Caco-2 (cell line): ENCODE measurements at regions not wholly inside any gene's neighbourhood (a gene's known extent, or its start where the extent isn't known, plus 50 kb on each side); places are given as distances from the start of the nearest gene placed in this dataset.

Experiments
- BruUV-seq: library from RNA; stranded (reverse); fragments of 400-500 nt; replicated peaks from 2 replicates; lab custom pipeline; 2021; lab: Mats Ljungman, UMichigan
- CTCF ChIA-PET: fragments of 300-600 bp; sonication (Branson Sonifier 250); formaldehyde crosslinking; loops from one replicate; lab custom pipeline; 2022; ENCODE audit warnings: antibody characterized with exemption; lab: Charles Lee
- POLR2A ChIA-PET: fragments of 300-600 bp; sonication (Branson Sonifier 250); formaldehyde crosslinking; loops from one replicate; lab custom pipeline; 2022; ENCODE audit warnings: antibody characterized with exemption; lab: Charles Lee
- DNase-seq, 2 experiments: peaks; one replicate each; pipeline versions ENCODE4 v3.0.0 to v3.0.0-alpha.2; 2020 to 2022
- H3K27me3 ChIP-seq: replicated peaks from 2 replicates; pipeline ENCODE4 v1.6.0; 2011; ENCODE audit warnings: low read length; ENCODE audit not compliant: control insufficient read depth, insufficient read depth
- H3K36me3 ChIP-seq: 2 replicates; pipeline ENCODE4 v1.5.1; 2011; ENCODE audit warnings: low read length; ENCODE audit not compliant: control insufficient read depth, insufficient read depth
- H3K4me1 ChIP-seq: fragments of 250-450 bp; sonication (Bioruptor Pico); 2 replicates; pipeline ENCODE4 v1.5.1; 2020; ENCODE audit warnings: mild to moderate bottlenecking
- H3K4me3 ChIP-seq: 2 replicates; pipeline ENCODE4 v1.5.1; 2011; ENCODE audit warnings: low read depth, mild to moderate bottlenecking, control low read depth, low read length
- H3K9me3 ChIP-seq: fragments of 250-450 bp; sonication (Bioruptor Pico); 2 replicates; pipeline ENCODE4 v1.5.1; 2020; ENCODE audit warnings: mild to moderate bottlenecking, moderate library complexity
- H3K27ac Mint-ChIP-seq: one replicate; pipeline ENCODE4 v1.8.0; 2022; ENCODE audit warnings: mixed read lengths; ENCODE audit not compliant: unreplicated experiment
- H3K27me3 Mint-ChIP-seq: one replicate; pipeline ENCODE4 v1.8.0; 2022; ENCODE audit warnings: mixed read lengths; ENCODE audit not compliant: insufficient read depth, unreplicated experiment
- H3K36me3 Mint-ChIP-seq: one replicate; pipeline ENCODE4 v1.8.0; 2022; ENCODE audit warnings: mild to moderate bottlenecking, mixed read lengths; ENCODE audit not compliant: insufficient read depth, unreplicated experiment
- H3K4me1 Mint-ChIP-seq: one replicate; pipeline ENCODE4 v1.8.0; 2022; ENCODE audit warnings: low read depth, mixed read lengths; ENCODE audit not compliant: unreplicated experiment
- H3K4me3 Mint-ChIP-seq: one replicate; pipeline ENCODE4 v1.8.0; 2022; ENCODE audit warnings: mild to moderate bottlenecking, moderate library complexity, mixed read lengths; ENCODE audit not compliant: unreplicated experiment
- H3K9me3 Mint-ChIP-seq: one replicate; pipeline ENCODE4 v1.8.0; 2022; ENCODE audit warnings: mixed read lengths; ENCODE audit not compliant: unreplicated experiment
- intact Hi-C: fragments of 100-400 bp; cut with micrococcal nuclease; formaldehyde crosslinking; loops from one replicate; pipeline ENCODE4 v1.10.0; 2022; ENCODE audit not compliant: unreplicated experiment
- TF ChIP-seq, protein P1 (sequence below), 2 experiments: fragments of 200-600 bp in 1 of 2; IDR thresholded peaks; 1 replicate in 1 of 2; 2 replicates in 1 of 2; pipeline versions ENCODE4 v1.5.1 to v1.8.0; 2011 to 2022; ENCODE audit warnings: antibody characterized with exemption in 1 of 2, control low read depth in 1 of 2, inconsistent platforms in 1 of 2, low read depth in 1 of 2, low read length in 1 of 2, mild to moderate bottlenecking in 1 of 2, moderate library complexity in 1 of 2; ENCODE audit not compliant: insufficient read depth in 1 of 2, severe bottlenecking in 1 of 2, unreplicated experiment in 1 of 2

DNA sequence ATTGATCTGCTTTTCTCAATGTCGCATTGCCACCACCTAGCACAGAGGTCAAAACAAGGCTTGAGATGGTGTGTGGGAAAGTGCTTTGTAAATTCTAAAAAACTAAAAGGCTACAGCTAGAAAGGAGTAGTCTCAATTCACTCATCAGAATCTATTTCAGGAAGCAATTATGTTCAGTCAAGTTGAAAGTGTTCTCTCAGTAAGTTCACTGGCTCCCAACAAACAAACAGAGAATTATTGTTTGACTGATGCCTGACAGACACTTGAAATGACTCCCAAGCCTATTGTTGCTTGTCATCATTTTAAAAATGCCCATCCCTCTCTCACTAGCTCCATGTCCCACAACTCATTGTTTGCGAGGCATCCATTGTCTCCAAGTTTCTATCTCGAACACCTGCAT, 419.6 kb upstream of the CPEB2 start:
- no peaks in the 10 kb centered on the region for H3K9me3 ChIP-seq
- CTCF ChIA-PET, result no interaction called here
- BruUV-seq, result no TSS peak
- intact Hi-C loops, result no loop called here
- peaks cover 5% of the 10 kb centered on the region for H3K27me3 Mint-ChIP-seq
- no peaks in the 10 kb centered on the region for H3K4me1 Mint-ChIP-seq
- POLR2A ChIA-PET, result no interaction called here
- no peaks in the 10 kb centered on the region for H3K4me1 ChIP-seq
- H3K36me3 Mint-ChIP-seq, result no peaks in the 10 kb centered on the region
- no peak overlapping the region for H3K27ac Mint-ChIP-seq
- TF ChIP-seq, protein P1, sequence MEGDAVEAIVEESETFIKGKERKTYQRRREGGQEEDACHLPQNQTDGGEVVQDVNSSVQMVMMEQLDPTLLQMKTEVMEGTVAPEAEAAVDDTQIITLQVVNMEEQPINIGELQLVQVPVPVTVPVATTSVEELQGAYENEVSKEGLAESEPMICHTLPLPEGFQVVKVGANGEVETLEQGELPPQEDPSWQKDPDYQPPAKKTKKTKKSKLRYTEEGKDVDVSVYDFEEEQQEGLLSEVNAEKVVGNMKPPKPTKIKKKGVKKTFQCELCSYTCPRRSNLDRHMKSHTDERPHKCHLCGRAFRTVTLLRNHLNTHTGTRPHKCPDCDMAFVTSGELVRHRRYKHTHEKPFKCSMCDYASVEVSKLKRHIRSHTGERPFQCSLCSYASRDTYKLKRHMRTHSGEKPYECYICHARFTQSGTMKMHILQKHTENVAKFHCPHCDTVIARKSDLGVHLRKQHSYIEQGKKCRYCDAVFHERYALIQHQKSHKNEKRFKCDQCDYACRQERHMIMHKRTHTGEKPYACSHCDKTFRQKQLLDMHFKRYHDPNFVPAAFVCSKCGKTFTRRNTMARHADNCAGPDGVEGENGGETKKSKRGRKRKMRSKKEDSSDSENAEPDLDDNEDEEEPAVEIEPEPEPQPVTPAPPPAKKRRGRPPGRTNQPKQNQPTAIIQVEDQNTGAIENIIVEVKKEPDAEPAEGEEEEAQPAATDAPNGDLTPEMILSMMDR (IDR thresholded peaks at IDR 0.05; ENCODE audit: insufficient read depth in 1 of 2, low read depth in 1 of 2, low read length in 1 of 2, severe bottlenecking in 1 of 2, unreplicated experiment in 1 of 2), result no peak
- no peaks in the 10 kb centered on the region for H3K9me3 Mint-ChIP-seq
- H3K4me3 ChIP-seq, result no peak overlapping the region
- H3K27me3 ChIP-seq, result no peaks in the 10 kb centered on the region
- H3K36me3 ChIP-seq, result no peaks in the 10 kb centered on the region
- DNase-seq, result no peak
- H3K4me3 Mint-ChIP-seq, result no peak overlapping the region

DNA sequence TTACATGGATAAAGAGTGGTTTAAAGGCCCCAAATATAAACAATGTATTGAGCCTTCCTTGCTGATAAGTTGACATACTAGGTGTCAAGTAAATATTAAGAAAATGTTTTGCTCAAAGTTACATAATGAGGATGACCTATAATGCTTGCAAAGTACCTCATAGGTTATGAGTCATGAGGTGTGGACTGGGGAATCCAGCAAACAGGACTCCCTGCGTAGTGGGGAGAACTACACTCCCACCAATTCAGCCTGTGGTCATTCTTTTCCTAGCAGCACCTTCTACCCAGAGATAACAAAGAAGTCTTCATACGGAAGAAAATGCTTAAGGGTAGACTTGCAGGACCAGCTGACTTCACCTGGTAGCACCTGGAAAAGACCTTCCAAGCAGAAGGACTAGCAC, 418.9 kb upstream of the CPEB2 start:
- no peaks in the 10 kb centered on the region for H3K27me3 ChIP-seq
- no TSS peak for BruUV-seq
- no peak overlapping the region for H3K4me3 ChIP-seq
- no peaks in the 10 kb centered on the region for H3K36me3 ChIP-seq
- no peaks in the 10 kb centered on the region for H3K36me3 Mint-ChIP-seq
- H3K4me1 Mint-ChIP-seq, result no peaks in the 10 kb centered on the region
- no peak overlapping the region for H3K27ac Mint-ChIP-seq
- no peaks in the 10 kb centered on the region for H3K9me3 ChIP-seq
- no peaks in the 10 kb centered on the region for H3K4me1 ChIP-seq
- H3K27me3 Mint-ChIP-seq, result peaks cover 5% of the 10 kb centered on the region
- no peak for DNase-seq
- intact Hi-C loops, result no loop called here
- TF ChIP-seq, protein P1 (IDR thresholded peaks at IDR 0.05; ENCODE audit: insufficient read depth in 1 of 2, low read depth in 1 of 2, low read length in 1 of 2, severe bottlenecking in 1 of 2, unreplicated experiment in 1 of 2), result no peak
- CTCF ChIA-PET, result no interaction called here
- H3K9me3 Mint-ChIP-seq, result no peaks in the 10 kb centered on the region
- POLR2A ChIA-PET, result no interaction called here
- no peak overlapping the region for H3K4me3 Mint-ChIP-seq

DNA sequence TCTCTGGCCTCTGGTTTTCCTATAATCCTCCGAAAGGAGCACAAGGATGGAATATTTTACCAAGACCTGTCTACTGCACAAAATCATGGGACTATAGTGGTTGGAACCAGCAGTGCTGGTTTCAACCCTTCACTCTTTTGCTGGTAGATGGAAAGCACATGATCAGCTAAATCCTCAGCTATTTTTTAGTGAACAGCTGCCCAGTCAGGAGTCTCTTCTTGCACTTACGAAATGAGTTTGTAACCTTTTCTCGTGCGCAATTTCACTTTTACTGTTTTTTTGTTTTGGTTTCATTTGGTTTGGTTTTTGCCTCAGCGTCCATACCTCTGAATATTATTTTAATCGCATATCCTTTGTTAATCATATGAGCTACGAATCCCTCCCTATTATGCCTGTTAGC, 418.5 kb upstream of the CPEB2 start:
- intact Hi-C loops, result no loop called here
- CTCF ChIA-PET, result no interaction called here
- TF ChIP-seq, protein P1 (IDR thresholded peaks at IDR 0.05; ENCODE audit: insufficient read depth in 1 of 2, low read depth in 1 of 2, low read length in 1 of 2, severe bottlenecking in 1 of 2, unreplicated experiment in 1 of 2), result no peak
- DNase-seq, result no peak
- Mint-ChIP-seq H3K36me3 (no peaks in the 10 kb centered on the region), H3K9me3 (no peaks in the 10 kb centered on the region), H3K4me3 (no peak overlapping the region), H3K27ac (no peak overlapping the region), H3K27me3 (peaks cover 5% of the 10 kb centered on the region), H3K4me1 (no peaks in the 10 kb centered on the region)
- no TSS peak for BruUV-seq
- no peak overlapping the region for H3K4me3 ChIP-seq
- H3K36me3 ChIP-seq, result no peaks in the 10 kb centered on the region
- no peaks in the 10 kb centered on the region for H3K27me3 ChIP-seq
- POLR2A ChIA-PET, result no interaction called here
- H3K4me1 ChIP-seq, result no peaks in the 10 kb centered on the region
- no peaks in the 10 kb centered on the region for H3K9me3 ChIP-seq
